GM21529 (cell line): ENCODE measurements at regions not wholly inside any gene's neighbourhood (a gene's known extent, or its start where the extent isn't known, plus 50 kb on each side); places are given as distances from the start of the nearest gene placed in this dataset.
"Not testable (repeated sequence)": the region's sequence is repeated elsewhere in the genome, so short reads cannot be mapped to it uniquely, and the experiment has no call there.

Experiments
- ATAC-seq: cut with Tn5 transposase; IDR thresholded peaks from one replicate; pipeline ENCODE4 v1.9.1; 2021; ENCODE audit not compliant: unreplicated experiment

- ATAC-seq = no peak
Measured at GRCh38 chr4:82097504-82097903, 276.3 kb downstream of the HNRNPD start.

- ATAC-seq = no peak
Measured at GRCh38 chr4:82090717-82091116, 283.1 kb downstream of the HNRNPD start.

GRCh38 chr4:82084747-82085146 is 289.0 kb downstream of the HNRNPD start:
- ATAC-seq = no peak

- ATAC-seq = not testable (repeated sequence)
Measured at GRCh38 chr4:82077471-82077995, 296.3 kb downstream of the HNRNPD start.

GRCh38 chr4:82076809-82077208 is 297.0 kb downstream of the HNRNPD start:
- ATAC-seq = no peak

GRCh38 chr4:82076359-82076758 is 297.4 kb downstream of the HNRNPD start:
- ATAC-seq = no peak

- ATAC-seq = no peak
Measured at GRCh38 chr4:82071951-82072350, 301.8 kb downstream of the HNRNPD start.

- ATAC-seq = no peak
Measured at GRCh38 chr4:82069883-82070638, 303.7 kb downstream of the HNRNPD start.

GRCh38 chr4:82063017-82063416 is 310.8 kb downstream of the HNRNPD start:
- ATAC-seq = no peak

GRCh38 chr4:82057990-82058544 is 315.7 kb downstream of the HNRNPD start:
- no peak for ATAC-seq

GRCh38 chr4:82055156-82055555 is 318.6 kb downstream of the HNRNPD start:
- ATAC-seq = no peak

- ATAC-seq = no peak
Measured at GRCh38 chr4:82053396-82053795, 320.4 kb downstream of the HNRNPD start.

GRCh38 chr4:82050796-82051195 is 323.0 kb downstream of the HNRNPD start:
- ATAC-seq = no peak

- no peak for ATAC-seq
Measured at GRCh38 chr4:82049294-82049693, 324.5 kb downstream of the HNRNPD start.

- no peak for ATAC-seq
Measured at GRCh38 chr4:82047731-82048130, 326.1 kb downstream of the HNRNPD start.

- ATAC-seq = no peak
Measured at GRCh38 chr4:82046796-82047195, 327.0 kb downstream of the HNRNPD start.

- no peak for ATAC-seq
Measured at GRCh38 chr4:82045267-82045666, 328.5 kb downstream of the HNRNPD start.

- no peak for ATAC-seq
Measured at GRCh38 chr4:82044141-82044993, 329.4 kb downstream of the HNRNPD start.

GRCh38 chr4:82043809-82044137 is 330.0 kb downstream of the HNRNPD start:
- ATAC-seq = no peak

- ATAC-seq = no peak
Measured at GRCh38 chr4:82043081-82043808, 330.5 kb downstream of the HNRNPD start.

GRCh38 chr4:82042042-82042441 is 331.7 kb downstream of the HNRNPD start:
- ATAC-seq = no peak
